Glomerular endothelial cell (primary cell): ENCODE measurements at regions not wholly inside any gene's neighbourhood (a gene's known extent, or its start where the extent isn't known, plus 50 kb on each side); places are given as distances from the start of the nearest gene placed in this dataset.
A peak's percentile ranks its signal among the peaks of the same experiment; 100 is the strongest.

Experiments
- DNase-seq: peaks from one replicate; pipeline ENCODE4 v3.0.0-alpha.2; 2011; ENCODE audit warnings: low read depth, low spot score; ENCODE audit errors: extremely low read depth

DNA sequence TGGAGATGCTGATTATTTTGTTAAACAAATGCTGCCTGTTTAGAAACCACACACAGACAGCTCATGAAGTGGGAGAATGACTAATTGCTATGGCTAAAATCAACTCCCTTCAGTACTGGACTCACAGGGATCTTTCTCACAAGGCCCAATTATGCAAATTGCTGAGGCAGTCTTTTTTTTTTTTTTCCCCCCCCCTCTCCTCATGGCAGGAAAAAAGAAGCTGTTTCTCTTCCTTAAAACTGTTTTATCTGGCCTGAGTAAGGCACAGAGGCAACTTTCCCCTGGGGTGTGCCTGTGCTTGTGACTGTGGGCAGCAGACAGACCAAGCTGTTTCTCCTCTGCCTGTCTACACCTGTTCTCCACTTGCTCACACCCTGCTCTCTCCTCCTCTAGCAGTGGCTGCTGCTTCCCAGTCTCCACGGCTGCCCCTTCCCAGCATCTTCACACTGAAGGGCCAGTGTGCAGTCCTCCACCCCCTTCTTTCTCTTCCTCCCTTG, 65.4 kb upstream of the STEAP1B start:
- DNase-seq = no peak

- no peak for DNase-seq
Observed at GRCh38 chr7:22564511-22565045, 64.6 kb upstream of the STEAP1B start.

- DNase-seq = no peak
Observed at GRCh38 chr7:22563621-22564241, 63.7 kb upstream of the STEAP1B start.

DNA sequence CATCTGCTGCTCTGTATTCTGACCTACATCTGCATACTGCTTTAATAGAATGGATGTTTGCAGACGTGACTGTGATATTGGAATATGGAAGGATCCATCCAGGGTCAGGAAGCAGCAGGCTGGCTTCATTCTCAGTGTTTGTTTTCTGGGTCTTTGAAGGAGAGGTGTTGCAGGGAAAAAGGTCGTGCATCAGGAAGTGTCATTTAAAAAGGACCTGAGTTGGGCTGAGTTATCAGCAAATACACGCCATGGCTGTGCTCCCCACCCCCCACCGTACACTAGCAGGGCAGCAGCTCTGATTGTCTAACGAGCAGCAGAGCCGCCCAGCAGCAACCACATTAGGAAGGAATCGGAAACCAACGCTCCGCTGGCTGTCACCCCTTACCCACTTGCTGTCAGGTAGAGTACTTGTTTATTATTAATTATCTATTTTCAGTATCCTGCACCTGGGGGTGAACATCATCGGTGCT, 63.1 kb upstream of the STEAP1B start:
- DNase-seq = no peak

DNA sequence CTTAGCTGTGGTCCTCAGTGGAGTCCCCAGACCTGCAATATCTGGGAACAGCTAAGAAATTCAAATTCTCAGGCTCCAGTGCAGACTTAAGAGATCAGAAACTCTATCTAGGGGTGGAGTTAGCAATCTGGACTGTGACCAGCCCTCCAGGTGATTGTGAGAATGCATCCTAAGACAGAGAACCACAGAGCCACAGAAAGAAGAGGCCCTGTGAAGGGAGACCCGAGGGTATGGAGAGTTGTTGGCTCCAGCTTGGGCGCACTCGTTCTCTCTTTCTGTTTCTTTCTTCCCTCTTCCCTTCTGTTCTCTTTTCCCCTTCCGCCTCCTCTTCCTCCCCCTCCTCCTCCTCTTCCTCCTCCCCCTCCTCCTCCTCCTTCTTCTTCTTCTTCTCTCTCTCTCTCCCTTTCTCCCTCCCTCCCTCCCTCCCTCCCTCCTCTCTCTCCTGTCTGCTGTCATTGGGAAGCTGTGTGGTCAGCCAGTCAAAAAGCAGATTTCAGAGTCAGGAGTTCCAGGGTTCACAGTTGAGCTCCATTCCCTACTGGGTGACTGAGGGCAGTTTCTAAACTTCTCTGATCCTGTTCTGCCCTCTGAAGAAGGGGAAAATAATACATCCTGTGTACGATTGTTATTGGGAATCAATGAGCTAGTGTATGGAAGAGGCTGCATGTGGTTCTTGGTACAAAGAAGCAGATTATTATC, 62.1 kb upstream of the STEAP1B start:
- DNase-seq = no peak

DNA sequence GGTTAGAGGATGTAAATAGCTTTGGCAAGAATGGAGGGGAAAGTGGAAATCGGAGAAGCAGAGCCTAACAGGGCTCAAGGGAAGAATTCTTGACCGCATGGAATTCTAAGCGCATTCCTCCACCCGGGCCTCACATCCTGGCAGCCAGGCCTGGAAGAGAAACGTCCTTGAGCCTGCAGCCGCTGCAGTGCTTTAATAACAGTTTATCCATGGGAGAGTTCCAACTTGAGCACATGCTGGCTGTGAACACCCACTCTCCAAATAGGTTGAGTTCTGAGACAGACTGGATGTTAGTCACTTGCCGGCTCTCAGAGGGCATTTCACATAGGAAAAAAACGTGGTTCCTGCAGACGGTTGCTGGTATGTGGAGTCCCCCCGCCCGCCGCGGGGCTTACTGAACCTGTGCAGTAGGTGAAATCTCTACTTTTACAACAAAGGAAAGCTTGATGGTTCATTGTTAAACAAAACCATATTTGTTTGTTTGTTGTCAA, 61.4 kb upstream of the STEAP1B start:
- peak; percentile 92 for DNase-seq

DNA sequence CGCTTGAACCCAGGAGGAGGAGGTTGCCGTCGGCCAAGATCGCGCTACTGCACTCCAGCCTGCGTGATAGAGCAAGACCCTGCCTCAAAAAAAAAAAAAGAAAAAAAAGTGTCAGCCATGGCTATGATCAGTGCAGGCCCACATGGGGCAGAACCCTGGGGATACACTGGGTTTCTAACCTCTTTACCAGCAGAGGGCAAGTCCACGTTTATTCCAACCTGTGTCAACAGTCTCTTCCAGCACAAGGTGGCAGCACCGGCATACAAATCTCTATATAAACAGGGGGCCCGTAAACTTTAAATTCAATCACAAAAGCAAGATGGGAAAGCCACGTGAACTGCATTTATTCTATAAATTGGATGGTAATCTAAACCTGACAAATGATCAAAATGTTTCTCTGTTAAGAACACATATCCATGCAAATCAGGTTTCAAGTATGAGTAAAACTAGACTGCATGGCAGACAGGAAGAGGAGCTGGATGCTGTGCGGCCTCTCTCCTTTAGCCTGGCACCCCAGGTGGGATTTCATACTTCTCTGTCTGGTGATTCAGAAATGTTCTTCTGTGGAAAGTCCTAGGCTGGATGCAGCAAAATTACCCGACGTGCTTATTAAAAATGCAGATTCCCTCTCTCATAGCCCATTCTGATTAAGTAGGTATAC, 60.0 kb upstream of the STEAP1B start:
- no peak for DNase-seq

- no peak for DNase-seq
Observed at GRCh38 chr7:22557167-22557566, 57.2 kb upstream of the STEAP1B start.

DNA sequence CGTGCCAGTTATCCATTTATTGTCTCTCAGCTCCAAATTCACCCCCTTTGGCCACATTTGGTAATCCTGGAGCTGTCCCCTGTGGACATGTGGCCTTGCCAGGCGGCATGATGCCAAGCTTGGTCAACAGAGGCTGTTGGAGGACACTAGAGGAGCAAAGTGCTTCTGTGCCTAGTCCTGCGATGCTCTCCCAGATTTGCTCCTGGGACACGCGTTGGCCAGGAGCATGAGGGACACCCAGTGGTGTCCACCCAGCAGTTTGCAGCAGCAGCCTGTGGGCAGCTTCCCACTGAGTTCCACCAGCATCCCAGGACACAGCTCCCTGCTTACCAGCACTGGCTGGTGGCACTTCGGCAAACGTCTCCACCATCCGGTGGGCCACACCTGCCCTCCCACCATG, 55.5 kb upstream of the STEAP1B start:
- DNase-seq = no peak

- DNase-seq = no peak
Observed at GRCh38 chr7:22554184-22554583, 54.2 kb upstream of the STEAP1B start.

- no peak for DNase-seq
Observed at GRCh38 chr7:22551768-22552513, 52.0 kb upstream of the STEAP1B start.

DNA sequence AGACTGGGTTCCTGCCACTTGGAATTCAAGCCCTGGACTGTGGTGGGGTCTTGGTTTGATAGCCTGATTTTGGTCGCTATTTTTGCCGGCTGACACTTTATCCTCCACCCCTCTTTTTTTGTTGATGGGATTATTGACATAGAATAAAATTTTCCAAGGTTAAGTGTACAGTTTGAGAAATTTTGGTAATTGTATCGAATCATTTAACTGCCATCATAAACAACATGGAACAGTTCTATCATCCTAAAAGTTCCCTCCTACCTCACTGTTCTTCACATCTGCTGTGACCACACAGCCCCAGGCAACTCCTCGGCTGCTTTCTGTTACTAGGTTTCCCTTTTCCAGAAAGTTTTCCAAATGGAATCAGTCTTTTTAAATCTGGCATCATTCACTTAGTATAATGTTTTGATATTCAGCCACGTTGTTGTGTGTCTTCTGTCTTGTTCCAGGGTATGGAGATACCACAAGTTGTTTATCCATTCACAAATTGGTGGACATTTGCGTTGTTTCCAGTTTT, 50.6 kb upstream of the STEAP1B start:
- no peak for DNase-seq

DNA sequence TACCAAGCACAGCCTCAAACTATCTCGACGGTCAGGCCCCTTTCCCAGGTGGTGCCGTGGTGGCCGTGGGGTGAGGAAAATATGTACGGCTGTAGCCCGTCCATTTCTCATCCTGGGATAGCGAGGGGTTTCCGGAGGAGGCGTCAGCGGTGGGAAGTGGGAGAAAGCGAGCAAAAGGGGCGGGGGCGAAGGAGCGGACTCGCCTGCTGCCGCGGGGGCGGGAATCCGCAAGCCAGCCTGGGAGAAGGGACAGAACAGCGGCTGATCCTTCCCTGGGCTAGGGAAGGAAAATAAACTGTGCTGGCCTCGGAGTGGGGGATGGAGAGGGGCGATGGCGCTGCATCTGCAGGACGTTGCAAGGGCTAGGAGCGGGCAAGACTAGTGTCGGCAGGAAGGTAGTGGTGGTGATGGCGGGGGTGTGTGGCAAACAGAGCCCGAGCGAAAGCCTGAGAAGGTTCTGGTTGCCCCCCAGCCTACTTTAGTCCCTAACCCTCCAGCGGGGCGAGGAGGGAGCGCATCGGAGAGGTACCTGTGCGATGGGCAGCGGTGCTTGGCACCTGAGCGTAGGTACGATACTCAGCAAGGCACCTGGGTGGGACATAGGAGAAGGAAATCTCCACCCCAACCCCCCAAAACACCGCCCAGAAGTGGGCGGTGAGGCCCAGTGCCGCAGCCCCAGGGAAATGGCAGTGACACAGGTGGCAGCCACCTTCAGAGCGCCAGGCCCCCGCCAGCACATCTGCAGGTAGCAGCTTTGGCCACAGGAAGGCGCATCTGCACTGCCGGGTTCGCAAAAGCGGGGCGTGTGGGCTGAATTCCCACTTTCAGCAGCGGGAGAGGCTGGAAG, 49.9 kb upstream of the STEAP1B start:
- DNase-seq = no peak
